Gastrocnemius medialis (tissue), 4 donors: ENCODE measurements at regions not wholly inside any gene's neighbourhood (a gene's known extent, or its start where the extent isn't known, plus 50 kb on each side); places are given as distances from the start of the nearest gene placed in this dataset.

Experiments
- ATAC-seq, 2 donors: fragments of 150-250 bp; one replicate each; pipeline ENCODE4 v1.9.1; 2016
- DNase-seq, 2 donors: peaks; one replicate each; pipeline ENCODE4 v3.0.0-alpha.2; 2019
- H3K27ac ChIP-seq, 4 donors: fragments of 200-600 bp; sonication (generic); 1 replicate in 1 of 4; 2 replicates in 3 of 4; pipeline ENCODE4 v1.5.1; 2016 to 2018; ENCODE audit warnings: mild to moderate bottlenecking in 2 of 4, moderate library complexity in 1 of 4
- H3K27me3 ChIP-seq, 3 donors: fragments of 200-600 bp; sonication (generic) in 2 of 3; 1 replicate in 1 of 3; 2 replicates in 2 of 3; pipeline versions ENCODE4 v1.5.1 to v1.6.0; 2016 to 2019; ENCODE audit warnings: mild to moderate bottlenecking in 1 of 3, moderate library complexity in 1 of 3
- H3K36me3 ChIP-seq, 2 donors: fragments of 200-600 bp; sonication (generic) in 1 of 2; one replicate each; pipeline ENCODE4 v1.5.1; 2017 to 2018
- H3K4me1 ChIP-seq, 2 donors: fragments of 200-600 bp; sonication (generic) in 1 of 2; one replicate each; pipeline ENCODE4 v1.5.1; 2016 to 2017; ENCODE audit warnings: mild to moderate bottlenecking in 2 of 2
- H3K4me3 ChIP-seq, 4 donors: fragments of 200-600 bp; sonication (generic) in 3 of 4; 1 replicate in 1 of 4; 2 replicates in 3 of 4; pipeline ENCODE4 v1.5.1; 2016 to 2019; ENCODE audit warnings: mild to moderate bottlenecking in 2 of 4
- H3K9me3 ChIP-seq, 3 donors: fragments of 200-600 bp; sonication (generic) in 2 of 3; 1 replicate in 1 of 3; 2 replicates in 2 of 3; pipeline ENCODE4 v1.5.1; 2016 to 2019
- CTCF ChIP-seq, 5 experiments: fragments of 450-650 bp in 3 of 5; fragments of 200-600 bp in 2 of 5; sonication (generic) in 2 of 5; IDR thresholded peaks in 4 of 5; conservative IDR thresholded peaks in 1 of 5; 1 replicate in 4 of 5; 2 replicates in 1 of 5; pipeline ENCODE4 v1.5.1; 2016 to 2019; ENCODE audit warnings: antibody characterized with exemption in 5 of 5, mild to moderate bottlenecking in 3 of 5, moderate library complexity in 3 of 5
- POLR2A ChIP-seq, 2 donors: fragments of 450-650 bp; IDR thresholded peaks; one replicate each; pipeline ENCODE4 v1.6.1; 2017; ENCODE audit warnings: antibody characterized with exemption in 2 of 2, mild to moderate bottlenecking in 2 of 2, moderate library complexity in 2 of 2
- in situ Hi-C, 4 donors: fragments of 200-750 bp; cut with MboI; loops; one replicate each; pipeline versions ENCODE4 v1.15.0 to v1.8.0; 2017; ENCODE audit warnings: low sequenced_read_pairs in 4 of 4
- intact Hi-C: fragments of 100-400 bp; cut with DNase I; formaldehyde crosslinking; loops from one replicate; pipeline ENCODE4 v1.15.1; 2023; ENCODE audit warnings: low total_unique reads

- Histone ChIP-seq H3K9me3 (no peaks in the 10 kb centered on the region), H3K36me3 (no peaks in the 10 kb centered on the region), H3K27me3 (no peaks in the 10 kb centered on the region), H3K27ac (no peak overlapping the region), H3K4me1 (no peaks in the 10 kb centered on the region), H3K4me3 (no peak overlapping the region)
- ATAC-seq, result no peak
- no peak for TF ChIP-seq POLR2A (IDR thresholded peaks at IDR 0.05)
- no peak for TF ChIP-seq CTCF (IDR thresholded peaks at IDR 0.05 in 4 of 5, conservative IDR thresholded peaks at IDR 0.05 in 1 of 5)
- in situ Hi-C loops, result no loop called here
- intact Hi-C loops, result no loop called here
- DNase-seq, result no peak
Measured at GRCh38 chr18:64872710-64873458, 724.0 kb upstream of the LINC00305 start.

GRCh38 chr18:64854112-64854511 lies 705.2 kb upstream of the LINC00305 start:
- DNase-seq (no peak), ATAC-seq (no peak)
- Histone ChIP-seq H3K4me1 (no peaks in the 10 kb centered on the region), H3K27me3 (no peaks in the 10 kb centered on the region), H3K4me3 (no peak overlapping the region), H3K9me3 (no peaks in the 10 kb centered on the region), H3K27ac (no peak overlapping the region), H3K36me3 (no peaks in the 10 kb centered on the region)
- in situ Hi-C loops (no loop called here), intact Hi-C loops (no loop called here)
- no peak for TF ChIP-seq POLR2A (IDR thresholded peaks at IDR 0.05)
- no peak for TF ChIP-seq CTCF (IDR thresholded peaks at IDR 0.05 in 4 of 5, conservative IDR thresholded peaks at IDR 0.05 in 1 of 5)

- intact Hi-C loops, result no loop called here
- in situ Hi-C loops, result no loop called here
- DNase-seq (no peak), ATAC-seq (no peak)
- TF ChIP-seq CTCF (IDR thresholded peaks at IDR 0.05 in 4 of 5, conservative IDR thresholded peaks at IDR 0.05 in 1 of 5) (no peak), POLR2A (IDR thresholded peaks at IDR 0.05) (no peak)
- no peak overlapping the region for H3K4me3 ChIP-seq
- H3K27me3 ChIP-seq, result no peaks in the 10 kb centered on the region
- H3K4me1 ChIP-seq, result no peaks in the 10 kb centered on the region
- no peaks in the 10 kb centered on the region for H3K9me3 ChIP-seq
- no peak overlapping the region for H3K27ac ChIP-seq
- H3K36me3 ChIP-seq, result no peaks in the 10 kb centered on the region
Measured at GRCh38 chr18:64852281-64852680, 703.4 kb upstream of the LINC00305 start.

- Histone ChIP-seq H3K27ac (no peak overlapping the region), H3K4me3 (no peak overlapping the region), H3K4me1 (no peaks in the 10 kb centered on the region), H3K27me3 (no peaks in the 10 kb centered on the region), H3K36me3 (no peaks in the 10 kb centered on the region), H3K9me3 (no peaks in the 10 kb centered on the region)
- TF ChIP-seq POLR2A (IDR thresholded peaks at IDR 0.05) (no peak), CTCF (IDR thresholded peaks at IDR 0.05 in 4 of 5, conservative IDR thresholded peaks at IDR 0.05 in 1 of 5) (no peak)
- intact Hi-C loops, result no loop called here
- DNase-seq (no peak), ATAC-seq (no peak)
- in situ Hi-C loops, result no loop called here
Measured at GRCh38 chr18:64851726-64852125, 702.8 kb upstream of the LINC00305 start.

- in situ Hi-C loops, result no loop called here
- Histone ChIP-seq H3K4me1 (no peaks in the 10 kb centered on the region), H3K4me3 (no peak overlapping the region), H3K9me3 (no peaks in the 10 kb centered on the region), H3K36me3 (no peaks in the 10 kb centered on the region), H3K27ac (no peak overlapping the region), H3K27me3 (no peaks in the 10 kb centered on the region)
- DNase-seq, result no peak
- TF ChIP-seq CTCF (IDR thresholded peaks at IDR 0.05 in 4 of 5, conservative IDR thresholded peaks at IDR 0.05 in 1 of 5), result no peak
- no peak for TF ChIP-seq POLR2A (IDR thresholded peaks at IDR 0.05)
- ATAC-seq, result no peak
- intact Hi-C loops, result no loop called here
Measured at GRCh38 chr18:64850791-64851190, 701.9 kb upstream of the LINC00305 start.
